HEK293T (cell line): ENCODE measurements at regions not wholly inside any gene's neighbourhood (a gene's known extent, or its start where the extent isn't known, plus 50 kb on each side); places are given as distances from the start of the nearest gene placed in this dataset.

Experiments
- ARNT ChIP-seq: fragments of 450-650 bp; IDR thresholded peaks from 2 replicates; pipeline ENCODE4 v1.6.1; 2017; ENCODE audit warnings: mild to moderate bottlenecking
- ELF4 ChIP-seq: fragments of 450-650 bp; IDR thresholded peaks from 2 replicates; pipeline ENCODE4 v1.6.1; 2017; ENCODE audit warnings: antibody characterized with exemption
- FOXA1 ChIP-seq: fragments of 450-650 bp; IDR thresholded peaks from 2 replicates; pipeline ENCODE4 v1.6.1; 2016; ENCODE audit warnings: mild to moderate bottlenecking
- FOXK2 ChIP-seq: fragments of 450-650 bp; IDR thresholded peaks from 2 replicates; pipeline ENCODE4 v1.6.1; 2016; ENCODE audit warnings: mild to moderate bottlenecking
- L3MBTL2 ChIP-seq: fragments of 450-650 bp; conservative IDR thresholded peaks from 2 replicates; pipeline ENCODE4 v1.6.1; 2016; ENCODE audit warnings: mild to moderate bottlenecking
- NFRKB ChIP-seq: fragments of 450-650 bp; IDR thresholded peaks from 2 replicates; pipeline ENCODE4 v1.6.1; 2016; ENCODE audit warnings: mild to moderate bottlenecking, moderate library complexity
- SUZ12 ChIP-seq: fragments of 450-650 bp; IDR thresholded peaks from 2 replicates; pipeline ENCODE4 v1.6.1; 2016; ENCODE audit warnings: mild to moderate bottlenecking
- TARDBP ChIP-seq: fragments of 450-650 bp; IDR thresholded peaks from 2 replicates; pipeline ENCODE4 v1.6.1; 2016
- ZNF384 ChIP-seq: fragments of 450-650 bp; IDR thresholded peaks from 2 replicates; pipeline ENCODE4 v1.6.1; 2016

- TF ChIP-seq L3MBTL2 (no peak), ARNT (no peak), TARDBP (no peak), ZNF384 (no peak), ELF4 (no peak), SUZ12 (no peak), NFRKB (no peak), FOXA1 (no peak), FOXK2 (no peak)
These were observed 207.9 kb downstream of the BTG1 start for GRCh38 chr12:91937706-91938105.
